HG03060 (cell line): ENCODE measurements at regions not wholly inside any gene's neighbourhood (a gene's known extent, or its start where the extent isn't known, plus 50 kb on each side); places are given as distances from the start of the nearest gene placed in this dataset.
"Not testable (repeated sequence)": the region's sequence is repeated elsewhere in the genome, so short reads cannot be mapped to it uniquely, and the experiment has no call there.

Experiments
- ATAC-seq: cut with Tn5 transposase; IDR thresholded peaks from one replicate; pipeline ENCODE4 v1.9.1; 2021; ENCODE audit warnings: low read depth, moderate number of reproducible peaks; ENCODE audit not compliant: unreplicated experiment

GRCh38 chr21:28877318-28877884 lies 115.3 kb downstream of the LTN1 start:
- ATAC-seq = no peak

DNA sequence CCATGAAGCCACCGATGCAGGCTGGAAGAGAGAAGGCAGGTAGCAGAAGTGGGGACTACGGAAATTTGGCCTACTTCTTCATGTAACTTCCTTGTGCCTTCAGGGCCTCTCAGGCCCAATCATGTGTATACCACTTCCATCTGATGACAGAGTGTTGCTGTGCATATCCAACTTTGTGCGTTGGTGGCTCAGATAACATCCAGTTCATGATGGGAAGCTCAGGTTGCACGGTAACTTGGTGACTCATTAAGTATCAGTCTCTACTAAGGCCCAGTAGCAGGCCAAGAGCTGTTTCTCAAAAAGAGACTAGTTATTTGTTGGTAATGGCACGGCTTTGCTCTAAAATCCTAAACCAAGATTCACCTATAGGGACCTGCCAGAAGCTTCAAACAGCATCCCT lies 117.6 kb downstream of the LTN1 start:
- ATAC-seq = no peak

GRCh38 chr21:28872218-28872617 lies 120.5 kb downstream of the LTN1 start:
- no peak for ATAC-seq

- ATAC-seq = no peak
Measured at GRCh38 chr21:28871388-28872010, 121.2 kb downstream of the LTN1 start.

GRCh38 chr21:28867401-28867800 lies 125.3 kb downstream of the LTN1 start:
- no peak for ATAC-seq

GRCh38 chr21:28865488-28866186 lies 127.0 kb downstream of the LTN1 start:
- ATAC-seq = no peak

DNA sequence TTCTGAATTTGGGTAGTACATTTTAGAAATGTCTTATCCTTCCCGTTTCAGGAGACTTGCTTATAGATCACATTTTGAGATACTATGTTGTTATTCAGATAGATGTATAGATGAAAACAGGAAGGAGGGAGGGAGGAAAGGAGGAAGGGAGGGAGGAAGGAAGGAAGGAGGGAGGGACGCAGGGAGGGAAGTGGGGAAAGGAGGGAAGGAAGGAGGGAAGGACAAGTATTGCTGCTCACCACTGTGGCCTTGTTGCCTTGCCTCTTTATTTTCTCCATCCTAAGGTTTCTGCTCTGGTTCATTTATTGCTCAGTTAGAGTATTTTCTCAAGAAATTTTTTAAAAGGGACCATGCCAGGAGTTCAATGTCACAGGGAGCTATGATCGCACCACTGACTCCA lies 134.3 kb downstream of the LTN1 start:
- no peak for ATAC-seq

DNA sequence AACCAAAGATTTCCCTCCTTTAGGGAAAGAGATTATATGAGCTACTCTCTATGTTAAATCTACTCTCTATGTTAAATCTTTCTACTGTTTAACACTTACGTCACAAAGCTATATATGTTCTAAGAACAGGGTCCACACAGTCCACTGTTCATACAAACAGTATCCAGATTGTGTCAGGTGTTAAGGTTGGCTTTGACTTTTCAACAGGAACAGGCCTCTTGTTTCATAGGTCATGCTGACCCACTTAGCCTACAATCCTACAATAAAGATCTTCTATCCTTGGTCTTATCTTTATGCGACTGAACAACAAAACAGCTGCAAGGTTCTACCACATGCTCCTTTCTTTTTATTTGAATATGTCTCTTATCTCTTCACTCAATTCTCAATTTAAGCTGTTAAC lies 134.9 kb downstream of the LTN1 start:
- ATAC-seq = no peak

GRCh38 chr21:28856588-28857250 lies 136.0 kb downstream of the LTN1 start:
- no peak for ATAC-seq

- no peak for ATAC-seq
Measured at GRCh38 chr21:28852706-28853105, 140.0 kb downstream of the LTN1 start.

DNA sequence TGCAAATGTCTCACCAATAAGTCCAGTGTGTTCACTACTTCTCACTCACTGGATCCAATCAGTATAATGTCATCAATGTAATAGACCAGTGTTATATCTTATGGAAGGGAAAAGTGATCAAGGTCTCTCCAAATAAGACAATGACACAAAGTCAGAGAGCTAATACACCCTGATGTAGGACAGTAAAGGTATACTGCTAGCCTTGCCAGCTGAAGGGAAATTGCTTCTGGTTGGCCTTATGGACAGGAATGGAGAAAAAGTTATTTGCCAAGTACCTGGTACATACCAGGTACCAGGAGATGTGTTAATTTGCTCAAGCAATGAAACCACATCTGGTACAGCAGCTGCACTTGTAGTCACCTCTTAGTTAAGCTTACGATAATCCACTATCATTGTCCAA lies 141.0 kb downstream of the LTN1 start:
- no peak for ATAC-seq

DNA sequence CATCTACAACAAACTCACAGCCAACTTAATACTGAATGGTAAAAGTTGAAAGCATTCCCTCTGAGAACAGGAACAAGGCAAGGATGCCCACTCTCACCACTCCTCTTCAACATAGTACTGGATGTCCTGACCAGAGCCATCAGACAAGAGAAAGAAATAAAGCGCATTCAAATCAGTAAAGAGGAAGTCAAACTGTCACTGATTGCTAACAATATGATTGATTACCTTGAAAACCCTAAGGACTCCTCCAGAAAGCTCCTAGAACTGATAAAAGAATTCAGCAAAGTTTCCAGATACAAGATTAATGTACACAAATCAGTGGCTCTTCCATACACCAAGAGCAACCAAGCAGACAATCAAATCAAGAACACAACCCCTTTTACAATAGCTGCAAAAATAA lies 153.4 kb downstream of the LTN1 start:
- not testable (repeated sequence) for ATAC-seq

DNA sequence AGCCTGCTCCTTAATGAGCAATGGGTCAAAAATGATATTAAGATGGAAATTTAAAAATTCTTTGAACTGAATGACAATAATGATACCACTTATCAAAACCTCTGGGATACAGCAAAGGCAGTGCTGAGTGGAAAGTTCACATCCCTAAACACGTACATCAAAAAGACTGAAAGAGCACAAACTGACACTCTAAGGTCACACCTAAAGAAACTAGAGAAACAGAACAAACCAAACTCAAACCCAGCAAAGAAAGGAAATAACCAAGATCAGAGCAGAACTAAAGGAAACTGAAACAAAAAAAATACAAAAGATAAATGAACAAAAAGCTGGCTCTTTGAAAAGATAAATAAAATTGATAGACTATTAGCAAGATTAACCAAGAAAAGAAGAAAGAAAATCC lies 155.3 kb downstream of the LTN1 start:
- not testable (repeated sequence) for ATAC-seq

GRCh38 chr21:28836588-28836987 lies 156.1 kb downstream of the LTN1 start:
- ATAC-seq = not testable (repeated sequence)

DNA sequence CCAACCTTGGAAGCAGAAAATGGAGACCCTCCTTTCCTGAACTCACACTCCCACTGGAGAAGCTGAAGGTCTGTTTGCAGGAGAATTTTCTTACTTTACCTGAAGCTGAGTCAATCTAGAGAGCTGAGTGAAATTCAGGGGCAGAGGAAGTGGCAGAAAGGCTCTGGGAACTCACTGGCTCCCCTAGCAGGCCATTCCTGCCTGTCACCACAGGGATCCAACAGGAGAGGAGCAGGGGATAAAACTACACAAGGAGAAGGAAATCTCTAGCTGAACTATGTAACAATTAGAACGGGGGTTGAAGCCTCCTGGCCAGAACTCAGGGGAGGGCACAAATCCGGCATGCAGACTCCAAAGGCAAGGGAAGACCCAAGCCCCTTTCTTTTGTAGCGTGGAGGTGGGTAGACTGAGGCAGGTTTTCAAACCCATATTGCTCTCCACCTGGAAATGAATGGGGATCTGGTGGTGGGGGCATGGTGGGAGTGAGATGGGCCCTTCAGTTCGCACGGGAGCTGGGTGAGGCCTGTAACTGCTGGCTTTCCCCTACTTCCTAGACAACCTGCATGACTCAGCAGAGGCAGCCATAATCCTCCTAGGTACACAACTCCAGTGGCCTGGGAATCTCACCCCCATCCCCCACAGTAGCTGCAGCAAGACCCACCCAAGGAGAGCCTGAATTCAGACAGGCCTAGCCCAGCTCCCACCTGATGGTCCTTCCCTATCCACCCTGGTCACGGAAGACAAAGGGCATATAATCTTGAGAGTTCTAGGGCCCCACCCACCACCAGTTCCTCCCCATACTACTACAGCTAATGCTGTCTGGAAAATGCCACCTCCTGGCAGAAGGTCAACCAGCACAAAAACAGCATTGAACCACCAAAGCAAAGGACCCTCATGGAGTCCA lies 158.1 kb downstream of the LTN1 start:
- ATAC-seq = no peak

DNA sequence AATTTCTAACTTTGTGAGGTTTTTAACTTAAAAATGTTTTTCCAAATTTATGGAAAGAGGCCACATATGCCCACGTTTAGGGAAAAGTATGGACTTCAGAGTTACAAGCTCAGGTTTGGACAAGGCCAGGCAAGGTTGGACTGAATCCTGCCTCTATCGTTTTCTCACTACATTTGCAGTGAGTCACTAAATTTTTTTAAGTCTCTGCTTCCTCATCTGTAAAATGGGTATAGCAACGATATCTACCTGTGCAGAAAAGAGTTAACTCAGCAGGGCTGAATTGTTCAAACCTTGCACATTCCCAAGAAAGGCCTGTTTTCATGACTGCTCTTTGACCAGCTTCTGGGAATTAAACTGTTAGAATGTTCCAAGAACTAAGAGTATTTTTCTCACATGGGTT lies 159.1 kb downstream of the LTN1 start:
- ATAC-seq = no peak

GRCh38 chr21:28833182-28833581 lies 159.5 kb downstream of the LTN1 start:
- no peak for ATAC-seq

- no peak for ATAC-seq
Measured at GRCh38 chr21:28832715-28833061, 160.0 kb downstream of the LTN1 start.

DNA sequence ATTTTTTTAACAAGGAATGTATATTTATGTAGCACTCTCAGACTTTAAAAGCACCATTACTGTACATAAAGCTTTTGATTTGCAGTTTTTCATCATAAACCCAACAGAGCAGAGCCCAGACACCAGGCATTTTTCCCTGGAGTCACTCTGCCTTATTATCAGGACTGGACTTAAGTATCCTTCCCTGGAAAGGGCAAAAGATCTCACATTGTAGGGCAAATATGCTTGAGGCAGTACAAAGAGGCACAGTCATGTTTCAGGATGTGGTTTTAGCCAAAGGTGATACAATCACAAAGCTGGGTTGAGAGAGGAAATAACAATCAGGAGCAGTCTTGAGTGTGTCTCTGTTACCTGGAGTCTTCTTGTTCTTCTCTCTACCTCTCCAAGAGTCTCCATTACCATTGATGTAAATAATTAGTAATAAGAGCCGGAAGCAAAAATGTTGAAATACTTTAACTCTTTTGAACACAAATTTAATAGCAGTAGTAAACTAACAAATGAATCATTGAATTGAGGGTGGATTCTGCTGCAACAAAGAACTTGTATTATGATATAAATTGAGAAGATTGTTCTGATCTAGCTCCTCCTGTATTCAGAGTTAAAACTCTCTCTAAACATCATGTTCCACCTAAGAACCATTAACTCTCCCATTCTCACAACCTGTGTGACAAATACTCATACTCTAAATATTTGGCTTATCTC lies 160.5 kb downstream of the LTN1 start:
- no peak for ATAC-seq

DNA sequence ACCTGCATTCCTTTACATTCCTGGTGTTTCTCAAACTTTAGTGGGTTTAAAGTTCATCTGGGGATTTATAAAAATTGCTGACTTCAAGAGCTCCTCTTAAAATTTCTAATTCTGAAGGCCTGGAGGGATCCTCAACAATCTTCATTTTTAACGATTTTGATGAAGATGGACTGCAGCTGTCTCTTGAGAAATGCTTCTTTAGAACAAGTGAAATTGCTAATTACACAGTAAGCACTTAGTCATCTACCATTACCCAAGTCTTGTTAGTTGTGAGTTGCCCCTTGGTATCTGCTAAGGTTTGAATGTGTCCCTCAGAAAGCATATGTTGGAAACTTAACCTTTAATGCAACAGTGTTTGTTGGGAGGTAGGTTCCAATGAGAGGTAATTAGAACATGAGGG lies 163.7 kb downstream of the LTN1 start:
- no peak for ATAC-seq
